RWPE2 (cell line): ENCODE measurements at regions not wholly inside any gene's neighbourhood (a gene's known extent, or its start where the extent isn't known, plus 50 kb on each side); places are given as distances from the start of the nearest gene placed in this dataset.

Source experiments
- ATAC-seq: fragments of 200-7000 bp; cut with Tn5 transposase; 3 replicates; pipeline ENCODE4 v1.9.1; 2021; ENCODE audit warnings: low read depth
- DNase-seq: peaks from one replicate; pipeline ENCODE4 v3.0.0-alpha.2; 2020; ENCODE audit warnings: low spot score
- H3K27ac ChIP-seq: fragments of 450-650 bp; 2 replicates; pipeline ENCODE4 v1.5.1; 2017; ENCODE audit warnings: mild to moderate bottlenecking; ENCODE audit not compliant: poor library complexity, severe bottlenecking
- H3K27me3 ChIP-seq: fragments of 250-450 bp; sonication (Bioruptor Pico); 2 replicates; pipeline ENCODE4 v1.5.1; 2021; ENCODE audit warnings: mild to moderate bottlenecking, moderate library complexity; ENCODE audit not compliant: insufficient read depth, poor library complexity, severe bottlenecking
- H3K36me3 ChIP-seq: fragments of 250-450 bp; sonication (Bioruptor Pico); 2 replicates; pipeline ENCODE4 v1.5.1; 2020; ENCODE audit warnings: low read depth, mild to moderate bottlenecking, moderate library complexity
- H3K4me1 ChIP-seq: fragments of 250-450 bp; sonication (Bioruptor Pico); 2 replicates; pipeline ENCODE4 v1.5.1; 2021; ENCODE audit warnings: mild to moderate bottlenecking, moderate library complexity; ENCODE audit not compliant: insufficient read depth, poor library complexity, severe bottlenecking
- H3K4me3 ChIP-seq: fragments of 250-450 bp; sonication (Bioruptor Pico); 2 replicates; pipeline ENCODE4 v1.5.1; 2021; ENCODE audit warnings: mild to moderate bottlenecking, moderate library complexity; ENCODE audit not compliant: severe bottlenecking
- H3K9me3 ChIP-seq: fragments of 250-450 bp; sonication (Bioruptor Pico); 2 replicates; pipeline ENCODE4 v1.5.1; 2021; ENCODE audit warnings: mild to moderate bottlenecking, moderate library complexity; ENCODE audit not compliant: severe bottlenecking
- CTCF ChIP-seq: fragments of 450-650 bp; IDR thresholded peaks from one replicate; pipeline ENCODE4 v1.5.1; 2017; ENCODE audit warnings: mild to moderate bottlenecking, moderate library complexity; ENCODE audit not compliant: poor library complexity, severe bottlenecking

GRCh38 chr3:86790884-86791549 lies 199.9 kb downstream of the VGLL3 start:
- no peak overlapping the region for H3K4me3 ChIP-seq
- no peak overlapping the region for H3K27ac ChIP-seq
- no peaks in the 10 kb centered on the region for H3K36me3 ChIP-seq
- no peak for TF ChIP-seq CTCF
- no peaks in the 10 kb centered on the region for H3K9me3 ChIP-seq
- H3K4me1 ChIP-seq, result peaks cover 15% of the 10 kb centered on the region
- DNase-seq (no peak), ATAC-seq (no peak)
- no peaks in the 10 kb centered on the region for H3K27me3 ChIP-seq

GRCh38 chr3:86788371-86788770 lies 202.6 kb downstream of the VGLL3 start:
- H3K4me3 ChIP-seq, result no peak overlapping the region
- no peak for TF ChIP-seq CTCF
- no peaks in the 10 kb centered on the region for H3K9me3 ChIP-seq
- no peaks in the 10 kb centered on the region for H3K36me3 ChIP-seq
- H3K4me1 ChIP-seq, result peaks cover 5% of the 10 kb centered on the region
- no peak for DNase-seq
- H3K27me3 ChIP-seq, result no peaks in the 10 kb centered on the region
- no peak for ATAC-seq
- no peak overlapping the region for H3K27ac ChIP-seq

- Histone ChIP-seq H3K36me3 (no peaks in the 10 kb centered on the region), H3K4me1 (no peaks in the 10 kb centered on the region), H3K27me3 (no peaks in the 10 kb centered on the region), H3K27ac (no peak overlapping the region), H3K4me3 (no peak overlapping the region), H3K9me3 (no peaks in the 10 kb centered on the region)
- no peak for TF ChIP-seq CTCF
- DNase-seq (no peak), ATAC-seq (peak; percentile 91)
Observed at GRCh38 chr3:86787091-86787490, 203.9 kb downstream of the VGLL3 start.

- TF ChIP-seq CTCF, result peak; percentile 65
- no peaks in the 10 kb centered on the region for H3K9me3 ChIP-seq
- H3K4me3 ChIP-seq, result no peak overlapping the region
- no peaks in the 10 kb centered on the region for H3K27me3 ChIP-seq
- DNase-seq (no peak), ATAC-seq (peak; percentile 78)
- H3K36me3 ChIP-seq, result no peaks in the 10 kb centered on the region
- H3K27ac ChIP-seq, result no peak overlapping the region
- no peaks in the 10 kb centered on the region for H3K4me1 ChIP-seq
Observed at GRCh38 chr3:86785386-86785785, 205.6 kb downstream of the VGLL3 start.

- no peak overlapping the region for H3K4me3 ChIP-seq
- H3K27ac ChIP-seq, result no peak overlapping the region
- no peak for DNase-seq
- no peaks in the 10 kb centered on the region for H3K27me3 ChIP-seq
- no peaks in the 10 kb centered on the region for H3K9me3 ChIP-seq
- no peaks in the 10 kb centered on the region for H3K4me1 ChIP-seq
- no peaks in the 10 kb centered on the region for H3K36me3 ChIP-seq
- no peak for ATAC-seq
- no peak for TF ChIP-seq CTCF
Observed at GRCh38 chr3:86782866-86783265, 208.1 kb downstream of the VGLL3 start.
